ENCODE measurements at regions not wholly inside any gene's neighbourhood (a gene's known extent, or its start where the extent isn't known, plus 50 kb on each side); places are given as distances from the start of the nearest gene placed in this dataset.

DNA sequence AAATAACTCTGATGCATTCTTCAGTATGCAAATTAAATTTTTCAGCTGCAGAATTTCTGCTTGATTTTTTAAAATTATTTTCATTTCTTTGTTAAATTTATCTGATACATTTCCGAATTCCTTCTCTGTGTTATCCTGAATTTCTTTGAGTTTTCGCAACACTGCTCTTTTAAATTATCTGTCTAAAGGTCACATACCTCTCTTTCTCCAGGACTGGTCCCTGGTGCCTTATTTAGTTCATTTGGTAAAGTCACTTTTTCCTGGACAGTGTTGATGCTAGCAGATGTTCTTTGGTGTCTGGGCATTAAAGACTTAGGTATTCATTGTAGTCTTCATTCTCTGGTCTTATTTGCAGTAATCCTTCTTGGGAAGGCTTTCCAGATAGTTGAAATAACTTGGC lies 577.4 kb upstream of the LUZP2 start:
- H3K4me3 ChIP-seq: no peak overlapping the region
- no peaks in the 10 kb centered on the region for H3K36me3 ChIP-seq
- H3K4me1 ChIP-seq: no peaks in the 10 kb centered on the region
- intact Hi-C loops (cut with DNase I): no loop called here
- TF ChIP-seq POLR2A (IDR thresholded peaks at IDR 0.05): no peak
- no peak for TF ChIP-seq POLR2AphosphoS5 (IDR thresholded peaks at IDR 0.05; ENCODE audit: insufficient read depth in 1 of 2, low read depth in 1 of 2)
- TF ChIP-seq, protein P1, sequence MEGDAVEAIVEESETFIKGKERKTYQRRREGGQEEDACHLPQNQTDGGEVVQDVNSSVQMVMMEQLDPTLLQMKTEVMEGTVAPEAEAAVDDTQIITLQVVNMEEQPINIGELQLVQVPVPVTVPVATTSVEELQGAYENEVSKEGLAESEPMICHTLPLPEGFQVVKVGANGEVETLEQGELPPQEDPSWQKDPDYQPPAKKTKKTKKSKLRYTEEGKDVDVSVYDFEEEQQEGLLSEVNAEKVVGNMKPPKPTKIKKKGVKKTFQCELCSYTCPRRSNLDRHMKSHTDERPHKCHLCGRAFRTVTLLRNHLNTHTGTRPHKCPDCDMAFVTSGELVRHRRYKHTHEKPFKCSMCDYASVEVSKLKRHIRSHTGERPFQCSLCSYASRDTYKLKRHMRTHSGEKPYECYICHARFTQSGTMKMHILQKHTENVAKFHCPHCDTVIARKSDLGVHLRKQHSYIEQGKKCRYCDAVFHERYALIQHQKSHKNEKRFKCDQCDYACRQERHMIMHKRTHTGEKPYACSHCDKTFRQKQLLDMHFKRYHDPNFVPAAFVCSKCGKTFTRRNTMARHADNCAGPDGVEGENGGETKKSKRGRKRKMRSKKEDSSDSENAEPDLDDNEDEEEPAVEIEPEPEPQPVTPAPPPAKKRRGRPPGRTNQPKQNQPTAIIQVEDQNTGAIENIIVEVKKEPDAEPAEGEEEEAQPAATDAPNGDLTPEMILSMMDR (IDR thresholded peaks at IDR 0.05): no peak
- H3K9me3 ChIP-seq: peaks cover 4% of the 10 kb centered on the region
- DNase-seq (ENCODE audit: extremely low spot score in 2 of 2): no peak
- no peak overlapping the region for H3K27ac ChIP-seq
- H3K27me3 ChIP-seq: no peaks in the 10 kb centered on the region

DNA sequence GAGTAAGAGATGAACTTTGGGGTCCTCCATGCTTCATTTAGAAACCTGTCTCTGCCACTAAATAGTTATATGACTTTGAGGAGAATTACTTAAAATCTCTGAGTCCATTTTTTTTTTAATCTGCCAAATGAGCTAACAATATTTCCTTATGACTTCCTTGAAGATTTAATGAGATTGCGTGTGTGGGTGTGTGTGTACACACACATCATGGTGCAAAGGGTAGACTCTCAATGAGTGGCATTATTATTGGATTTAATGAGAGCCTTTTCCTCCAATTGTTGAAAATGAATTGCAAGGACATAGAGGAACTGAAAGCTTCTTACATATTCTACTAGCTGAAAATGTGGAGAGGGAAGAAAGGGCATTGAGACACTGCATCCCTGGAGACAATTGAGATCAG lies 573.5 kb upstream of the LUZP2 start:
- intact Hi-C loops (cut with DNase I): no loop called here
- H3K27ac ChIP-seq: no peak overlapping the region
- no peaks in the 10 kb centered on the region for H3K27me3 ChIP-seq
- no peak for DNase-seq (ENCODE audit: extremely low spot score in 2 of 2)
- no peak overlapping the region for H3K4me3 ChIP-seq
- no peaks in the 10 kb centered on the region for H3K36me3 ChIP-seq
- no peaks in the 10 kb centered on the region for H3K9me3 ChIP-seq
- H3K4me1 ChIP-seq: no peaks in the 10 kb centered on the region
- TF ChIP-seq POLR2AphosphoS5 (IDR thresholded peaks at IDR 0.05; ENCODE audit: insufficient read depth in 1 of 2, low read depth in 1 of 2): no peak
- TF ChIP-seq POLR2A (IDR thresholded peaks at IDR 0.05): no peak
- TF ChIP-seq, protein P1 (IDR thresholded peaks at IDR 0.05): no peak

DNA sequence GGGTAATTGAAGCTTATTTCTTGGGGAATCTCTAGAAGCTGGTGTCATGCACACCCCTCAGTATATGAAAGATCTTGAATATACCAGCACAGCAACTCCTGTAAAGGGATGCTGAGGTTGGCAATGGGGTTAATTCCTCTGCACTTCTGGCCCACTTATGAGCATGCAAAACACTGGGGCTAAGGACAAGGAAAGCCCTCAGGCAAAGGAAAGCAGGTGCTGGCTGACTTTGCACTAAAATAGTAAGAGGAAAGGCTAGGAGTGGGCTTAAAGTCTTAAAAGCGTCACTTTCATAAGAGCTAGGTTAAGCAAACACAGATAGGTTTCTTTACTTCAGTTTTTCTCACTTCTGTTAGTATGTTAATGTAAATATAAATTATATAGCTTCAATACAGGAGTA lies 572.6 kb upstream of the LUZP2 start:
- H3K4me3 ChIP-seq: no peak overlapping the region

DNA sequence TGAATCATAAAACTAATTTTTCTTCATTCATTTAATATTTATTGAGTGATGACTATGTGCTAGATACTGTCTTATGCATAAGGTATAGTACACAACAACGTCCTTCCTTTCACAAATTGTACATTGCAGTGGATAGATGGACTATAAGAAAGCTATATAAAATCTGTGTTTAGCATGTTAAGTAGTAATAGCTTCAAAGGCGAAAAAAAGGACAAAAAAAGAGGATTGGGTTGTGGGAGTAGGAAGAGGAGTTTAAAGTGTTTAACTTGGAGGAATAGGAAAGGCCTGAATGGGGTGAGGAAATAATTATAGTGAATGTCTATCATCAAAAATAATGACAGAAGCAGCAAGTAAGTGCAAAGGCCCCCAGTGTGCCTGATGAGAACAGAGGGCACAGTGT lies 565.4 kb upstream of the LUZP2 start:
- no peaks in the 10 kb centered on the region for H3K36me3 ChIP-seq
- no peaks in the 10 kb centered on the region for H3K9me3 ChIP-seq
- H3K27ac ChIP-seq: no peak overlapping the region
- no peak overlapping the region for H3K4me3 ChIP-seq
- H3K27me3 ChIP-seq: no peaks in the 10 kb centered on the region
- no peaks in the 10 kb centered on the region for H3K4me1 ChIP-seq
- DNase-seq (ENCODE audit: extremely low spot score in 2 of 2): no peak
- intact Hi-C loops (cut with DNase I): no loop called here
- TF ChIP-seq POLR2A (IDR thresholded peaks at IDR 0.05): no peak
- TF ChIP-seq POLR2AphosphoS5 (IDR thresholded peaks at IDR 0.05; ENCODE audit: insufficient read depth in 1 of 2, low read depth in 1 of 2): no peak
- TF ChIP-seq, protein P1 (IDR thresholded peaks at IDR 0.05): no peak

More for the DNA sequence above, 572.6 kb upstream of the LUZP2 start:
- Histone ChIP-seq H3K36me3 (no peaks in the 10 kb centered on the region), H3K27ac (no peak overlapping the region), H3K4me1 (no peaks in the 10 kb centered on the region), H3K27me3 (no peaks in the 10 kb centered on the region), H3K9me3 (no peaks in the 10 kb centered on the region)
- TF ChIP-seq, protein P1 (IDR thresholded peaks at IDR 0.05): no peak
- no peak for TF ChIP-seq POLR2A (IDR thresholded peaks at IDR 0.05)
- no peak for TF ChIP-seq POLR2AphosphoS5 (IDR thresholded peaks at IDR 0.05; ENCODE audit: insufficient read depth in 1 of 2, low read depth in 1 of 2)
- DNase-seq (ENCODE audit: extremely low spot score in 2 of 2): no peak
- intact Hi-C loops (cut with DNase I): no loop called here

DNA sequence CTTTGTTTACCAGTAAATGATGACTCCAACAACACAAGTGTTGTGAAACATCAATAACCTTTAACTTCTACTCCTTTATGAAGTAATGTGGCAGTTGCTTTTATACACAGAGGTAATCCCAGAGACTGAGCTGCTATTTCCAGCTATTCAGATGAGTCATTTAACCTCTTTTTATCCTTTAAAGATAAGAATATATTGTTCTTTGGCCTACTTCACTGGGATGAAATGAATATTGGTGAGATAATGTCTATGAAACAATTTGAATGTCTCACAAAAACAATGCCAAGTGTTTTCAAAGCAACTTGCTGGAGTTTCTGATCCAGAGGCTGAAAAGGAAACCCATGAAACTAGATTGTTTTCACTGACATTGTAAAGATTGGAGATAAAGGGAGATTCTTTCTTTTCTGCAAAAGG lies 564.4 kb upstream of the LUZP2 start:
- Histone ChIP-seq H3K4me3 (no peak overlapping the region), H3K4me1 (no peaks in the 10 kb centered on the region), H3K36me3 (no peaks in the 10 kb centered on the region), H3K27me3 (no peaks in the 10 kb centered on the region), H3K9me3 (no peaks in the 10 kb centered on the region), H3K27ac (no peak overlapping the region)
- TF ChIP-seq POLR2A (IDR thresholded peaks at IDR 0.05) (no peak), POLR2AphosphoS5 (IDR thresholded peaks at IDR 0.05; ENCODE audit: insufficient read depth in 1 of 2, low read depth in 1 of 2) (no peak)
- TF ChIP-seq, protein P1 (IDR thresholded peaks at IDR 0.05): no peak
- intact Hi-C loops (cut with DNase I): no loop called here
- no peak for DNase-seq (ENCODE audit: extremely low spot score in 2 of 2)
